GM18511 (cell line): ENCODE measurements at regions not wholly inside any gene's neighbourhood (a gene's known extent, or its start where the extent isn't known, plus 50 kb on each side); places are given as distances from the start of the nearest gene placed in this dataset.
"Not testable (repeated sequence)": the region's sequence is repeated elsewhere in the genome, so short reads cannot be mapped to it uniquely, and the experiment has no call there.

Source experiments
- ATAC-seq: cut with Tn5 transposase; IDR thresholded peaks from one replicate; pipeline ENCODE4 v1.9.1; 2021; ENCODE audit warnings: mild to moderate bottlenecking, moderate library complexity; ENCODE audit not compliant: unreplicated experiment

DNA sequence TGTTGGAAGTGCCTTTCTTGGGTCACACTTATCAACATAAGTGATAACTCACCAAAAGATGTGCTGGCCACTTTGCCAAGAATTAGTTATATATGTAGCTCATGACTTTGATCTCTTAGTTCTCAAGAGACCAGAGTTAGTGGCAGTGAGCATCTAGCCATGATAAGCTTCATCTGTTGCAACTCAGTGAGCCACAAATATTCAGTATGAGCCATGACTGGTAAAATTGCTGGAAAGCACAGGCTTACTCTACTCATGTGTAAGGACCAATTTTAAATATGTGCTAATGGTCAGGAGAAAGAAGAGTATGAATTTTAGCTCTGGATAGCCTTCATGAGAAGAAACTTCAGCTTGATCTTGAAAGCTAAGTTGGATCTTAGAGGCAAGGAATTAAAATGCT is 59.4 kb upstream of the TLL1 start:
- no peak for ATAC-seq

DNA sequence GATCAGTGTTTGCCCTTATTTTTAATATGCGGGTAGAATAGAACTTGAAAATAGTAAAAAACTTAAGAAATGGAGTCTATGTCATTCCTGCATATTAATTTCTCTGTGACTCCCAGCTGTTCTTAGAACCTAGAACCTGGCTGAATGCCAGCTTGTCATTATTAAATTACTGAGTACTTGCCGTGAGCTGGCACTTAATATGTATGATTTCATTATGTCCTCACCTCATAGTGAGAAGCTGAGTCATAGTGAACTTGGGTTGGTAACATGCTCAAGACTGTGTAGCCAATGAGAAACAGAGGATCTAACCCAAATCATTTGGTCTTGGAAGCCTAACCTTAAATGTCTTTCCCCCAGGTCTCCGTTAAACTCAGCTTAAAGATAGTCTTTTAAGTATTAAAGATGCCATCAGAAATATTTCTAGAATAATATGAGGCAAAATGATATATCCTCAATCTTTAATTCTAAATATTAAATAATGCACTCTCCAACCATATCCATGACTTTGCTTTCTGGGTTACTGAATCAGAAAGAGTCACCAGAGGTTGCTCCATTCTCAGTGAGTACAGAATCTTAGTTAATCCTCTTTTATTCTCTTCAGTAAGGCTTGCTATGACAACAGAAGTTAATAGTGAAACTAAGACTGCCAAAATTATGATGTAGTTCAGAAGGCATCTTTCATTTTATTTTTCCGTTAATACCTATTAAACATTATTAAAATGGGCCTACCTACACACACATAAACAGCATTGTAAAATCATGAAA is 58.6 kb upstream of the TLL1 start:
- ATAC-seq: no peak

DNA sequence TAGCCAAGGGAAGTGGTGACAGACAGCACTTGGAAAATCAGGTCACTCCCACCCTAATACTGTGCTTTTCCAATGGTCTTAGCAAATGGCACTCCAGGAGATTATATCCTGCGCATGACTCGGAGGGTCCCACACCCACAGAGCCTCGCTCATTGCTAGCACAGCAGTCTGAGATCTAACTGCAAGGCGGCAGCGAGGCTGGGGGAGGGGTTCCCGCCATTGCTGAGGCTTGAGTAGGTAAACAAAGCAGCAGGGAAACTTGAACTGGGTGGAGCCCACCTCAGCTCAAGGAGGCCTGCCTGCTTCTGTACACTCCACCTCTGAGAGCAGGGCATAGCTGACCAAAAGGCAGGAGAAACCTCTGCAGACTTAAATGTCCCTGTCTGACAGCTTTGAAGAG is 53.9 kb upstream of the TLL1 start:
- ATAC-seq: not testable (repeated sequence)
